ENCODE measurements at regions not wholly inside any gene's neighbourhood (a gene's known extent, or its start where the extent isn't known, plus 50 kb on each side); places are given as distances from the start of the nearest gene placed in this dataset.
"Not testable (repeated sequence)": the region's sequence is repeated elsewhere in the genome, so short reads cannot be mapped to it uniquely, and the experiment has no call there.

DNA sequence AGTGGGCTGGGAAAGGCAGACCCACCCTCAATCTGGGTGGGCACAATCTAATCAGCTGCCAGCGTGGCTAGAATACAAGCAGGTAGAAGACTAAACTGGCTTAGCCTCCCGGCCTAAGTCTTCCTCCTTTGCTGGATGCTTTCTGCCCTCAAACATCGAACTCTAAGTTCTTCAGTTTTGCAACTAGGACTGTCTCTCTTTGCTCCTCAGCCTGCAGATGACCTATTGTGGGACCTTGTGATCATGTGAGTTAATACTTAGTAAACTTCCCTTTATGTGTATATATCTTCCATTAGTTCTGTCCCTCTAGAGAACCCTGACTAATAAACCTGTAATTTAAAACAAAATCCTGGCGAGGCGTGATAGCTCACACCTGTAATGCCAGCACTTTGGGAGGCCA lies 51.8 kb upstream of the SLC39A8 start:
- in situ Hi-C loops (cut with MboI; ENCODE audit: low pct_unique_long_range_greater_than_20kb, low sequenced_read_pairs, unreplicated experiment); DNase-seq (ENCODE audit: low spot score): not testable (repeated sequence)

- in situ Hi-C loops (cut with MboI; ENCODE audit: low pct_unique_long_range_greater_than_20kb, low sequenced_read_pairs, unreplicated experiment) = no loop called here
- TF ChIP-seq, protein P1, sequence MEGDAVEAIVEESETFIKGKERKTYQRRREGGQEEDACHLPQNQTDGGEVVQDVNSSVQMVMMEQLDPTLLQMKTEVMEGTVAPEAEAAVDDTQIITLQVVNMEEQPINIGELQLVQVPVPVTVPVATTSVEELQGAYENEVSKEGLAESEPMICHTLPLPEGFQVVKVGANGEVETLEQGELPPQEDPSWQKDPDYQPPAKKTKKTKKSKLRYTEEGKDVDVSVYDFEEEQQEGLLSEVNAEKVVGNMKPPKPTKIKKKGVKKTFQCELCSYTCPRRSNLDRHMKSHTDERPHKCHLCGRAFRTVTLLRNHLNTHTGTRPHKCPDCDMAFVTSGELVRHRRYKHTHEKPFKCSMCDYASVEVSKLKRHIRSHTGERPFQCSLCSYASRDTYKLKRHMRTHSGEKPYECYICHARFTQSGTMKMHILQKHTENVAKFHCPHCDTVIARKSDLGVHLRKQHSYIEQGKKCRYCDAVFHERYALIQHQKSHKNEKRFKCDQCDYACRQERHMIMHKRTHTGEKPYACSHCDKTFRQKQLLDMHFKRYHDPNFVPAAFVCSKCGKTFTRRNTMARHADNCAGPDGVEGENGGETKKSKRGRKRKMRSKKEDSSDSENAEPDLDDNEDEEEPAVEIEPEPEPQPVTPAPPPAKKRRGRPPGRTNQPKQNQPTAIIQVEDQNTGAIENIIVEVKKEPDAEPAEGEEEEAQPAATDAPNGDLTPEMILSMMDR (IDR thresholded peaks at IDR 0.05; ENCODE audit: extremely low read depth, insufficient read depth, missing control alignments) = no peak
- no peak for DNase-seq (ENCODE audit: low spot score)
Measured at GRCh38 chr4:102399021-102399420, 53.7 kb upstream of the SLC39A8 start.

- DNase-seq (ENCODE audit: low spot score) = no peak
- TF ChIP-seq, protein P1 (IDR thresholded peaks at IDR 0.05; ENCODE audit: extremely low read depth, insufficient read depth, missing control alignments) = no peak
- in situ Hi-C loops (cut with MboI; ENCODE audit: low pct_unique_long_range_greater_than_20kb, low sequenced_read_pairs, unreplicated experiment) = no loop called here
Measured at GRCh38 chr4:102400898-102401297, 55.6 kb upstream of the SLC39A8 start.

- no peak for DNase-seq (ENCODE audit: low spot score)
- in situ Hi-C loops (cut with MboI; ENCODE audit: low pct_unique_long_range_greater_than_20kb, low sequenced_read_pairs, unreplicated experiment) = no loop called here
- TF ChIP-seq, protein P1 (IDR thresholded peaks at IDR 0.05; ENCODE audit: extremely low read depth, insufficient read depth, missing control alignments) = no peak
Measured at GRCh38 chr4:102402223-102402622, 56.9 kb upstream of the SLC39A8 start.

DNA sequence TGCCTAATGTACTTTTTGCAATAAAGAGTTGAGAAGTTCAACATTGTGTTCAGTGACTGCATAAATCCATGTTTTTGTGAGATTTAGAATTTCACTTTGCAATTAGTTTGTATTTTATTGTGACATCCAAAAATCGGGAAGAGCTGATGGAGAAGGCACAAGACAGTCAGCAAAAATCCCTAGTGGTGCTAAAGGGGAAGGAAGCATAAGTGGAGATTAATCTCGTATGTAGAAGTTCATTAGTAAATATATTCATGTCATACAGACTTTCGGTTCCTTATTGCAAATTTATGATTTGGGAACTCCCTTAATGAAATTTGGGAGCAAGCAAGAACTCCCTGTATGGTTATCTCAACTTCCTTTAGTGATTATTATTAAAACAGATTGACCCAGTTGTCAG lies 57.8 kb upstream of the SLC39A8 start:
- DNase-seq (ENCODE audit: low spot score) = no peak
- TF ChIP-seq, protein P1 (IDR thresholded peaks at IDR 0.05; ENCODE audit: extremely low read depth, insufficient read depth, missing control alignments) = no peak
- in situ Hi-C loops (cut with MboI; ENCODE audit: low pct_unique_long_range_greater_than_20kb, low sequenced_read_pairs, unreplicated experiment) = no loop called here

GRCh38 chr4:102404431-102404969 lies 59.2 kb upstream of the SLC39A8 start:
- TF ChIP-seq, protein P1 (IDR thresholded peaks at IDR 0.05; ENCODE audit: extremely low read depth, insufficient read depth, missing control alignments) = no peak
- no peak for DNase-seq (ENCODE audit: low spot score)
- in situ Hi-C loops (cut with MboI; ENCODE audit: low pct_unique_long_range_greater_than_20kb, low sequenced_read_pairs, unreplicated experiment) = no loop called here

DNA sequence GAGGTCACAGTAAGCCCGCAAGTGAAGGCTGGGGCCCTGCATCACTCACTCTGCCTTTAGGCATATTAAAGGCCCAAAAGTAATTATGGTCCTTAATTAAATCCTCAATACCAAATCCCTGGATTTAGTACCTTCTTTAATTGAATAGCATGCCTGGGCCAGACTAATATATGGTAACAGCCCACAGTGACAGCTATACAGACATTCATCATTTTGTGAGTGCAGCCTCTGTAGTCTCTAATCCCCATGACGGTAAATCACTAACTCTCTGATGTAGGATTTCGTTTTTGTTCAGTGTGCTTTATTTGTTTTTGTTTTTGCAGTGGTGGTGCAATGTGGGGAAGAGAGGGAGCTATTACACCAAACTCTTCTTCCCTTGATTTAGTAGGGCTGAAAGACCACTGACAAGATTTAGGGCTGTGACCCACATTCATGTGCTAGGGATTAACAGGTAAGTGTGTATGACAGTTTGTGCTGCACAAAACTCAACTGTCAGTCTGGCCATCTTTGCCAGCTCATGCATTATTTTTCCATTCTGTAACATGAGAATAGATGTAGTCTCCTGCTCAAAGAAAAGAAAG lies 60.6 kb upstream of the SLC39A8 start:
- TF ChIP-seq, protein P1 (IDR thresholded peaks at IDR 0.05; ENCODE audit: extremely low read depth, insufficient read depth, missing control alignments) = no peak
- in situ Hi-C loops (cut with MboI; ENCODE audit: low pct_unique_long_range_greater_than_20kb, low sequenced_read_pairs, unreplicated experiment) = no loop called here
- DNase-seq (ENCODE audit: low spot score) = no peak

DNA sequence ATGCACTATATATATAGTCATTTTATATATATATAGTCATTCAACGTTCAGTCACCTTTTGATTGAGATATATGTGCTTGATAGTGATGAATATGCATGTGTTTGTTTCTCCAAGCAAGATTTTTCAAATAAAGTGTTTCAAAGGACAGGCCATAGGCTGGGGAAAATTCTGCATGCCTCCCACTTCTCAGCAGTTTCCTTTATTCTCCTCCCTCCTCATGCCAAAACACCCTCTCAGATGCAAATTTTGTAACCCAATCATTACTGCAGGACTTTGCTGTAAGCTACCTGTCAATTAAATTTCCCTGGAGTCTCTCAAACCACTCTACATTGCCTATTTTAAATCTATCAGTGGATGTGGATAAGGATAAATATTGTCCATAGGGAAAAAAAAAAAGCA lies 65.6 kb upstream of the SLC39A8 start:
- in situ Hi-C loops (cut with MboI; ENCODE audit: low pct_unique_long_range_greater_than_20kb, low sequenced_read_pairs, unreplicated experiment); DNase-seq (ENCODE audit: low spot score): not testable (repeated sequence)

Data from GM13977 (cell line).